ENCODE measurements at regions not wholly inside any gene's neighbourhood (a gene's known extent, or its start where the extent isn't known, plus 50 kb on each side); places are given as distances from the start of the nearest gene placed in this dataset.
"Not testable (repeated sequence)": the region's sequence is repeated elsewhere in the genome, so short reads cannot be mapped to it uniquely, and the experiment has no call there.

- not testable (repeated sequence) for DNase-seq
These were observed 83.0 kb downstream of the POTEC start for GRCh38 chr18:14460364-14460763.

GRCh38 chr18:14459826-14460225 lies 83.6 kb downstream of the POTEC start:
- not testable (repeated sequence) for DNase-seq

GRCh38 chr18:14458009-14458945 lies 85.1 kb downstream of the POTEC start:
- DNase-seq, result peak; percentile 15

- peak; percentile 48 for DNase-seq
These were observed 92.8 kb downstream of the POTEC start for GRCh38 chr18:14450637-14451009.

- DNase-seq, result peak; percentile 57
These were observed 93.3 kb downstream of the POTEC start for GRCh38 chr18:14449995-14450636.

GRCh38 chr18:14449062-14449461 lies 94.3 kb downstream of the POTEC start:
- DNase-seq, result not testable (repeated sequence)

- DNase-seq, result not testable (repeated sequence)
These were observed 95.7 kb downstream of the POTEC start for GRCh38 chr18:14447715-14448114.

- not testable (repeated sequence) for DNase-seq
These were observed 107.9 kb downstream of the POTEC start for GRCh38 chr18:14435460-14435859.

GRCh38 chr18:14432371-14432770 lies 111.0 kb downstream of the POTEC start:
- DNase-seq, result not testable (repeated sequence)

GRCh38 chr18:14431031-14431521 lies 112.3 kb downstream of the POTEC start:
- DNase-seq, result peak; percentile 82

GRCh38 chr18:14415806-14416205 lies 127.6 kb downstream of the POTEC start:
- peak; percentile 21 for DNase-seq

GRCh38 chr18:14415399-14415798 lies 128.0 kb downstream of the POTEC start:
- not testable (repeated sequence) for DNase-seq

GRCh38 chr18:14395533-14395932 lies 147.9 kb downstream of the POTEC start:
- peak; percentile 2 for DNase-seq

GRCh38 chr18:14393563-14394103 lies 149.8 kb downstream of the POTEC start:
- DNase-seq, result not testable (repeated sequence)

- DNase-seq, result not testable (repeated sequence)
These were observed 150.8 kb downstream of the POTEC start for GRCh38 chr18:14392604-14393003.

GRCh38 chr18:14384961-14385360 lies 158.4 kb downstream of the POTEC start:
- DNase-seq, result not testable (repeated sequence)

GRCh38 chr18:14382666-14383065 lies 160.7 kb downstream of the POTEC start:
- DNase-seq, result not testable (repeated sequence)

GRCh38 chr18:14379489-14379888 lies 163.9 kb downstream of the POTEC start:
- DNase-seq, result not testable (repeated sequence)

GRCh38 chr18:14378376-14378775 lies 165.0 kb downstream of the POTEC start:
- not testable (repeated sequence) for DNase-seq

GRCh38 chr18:14361346-14361745 lies 182.1 kb downstream of the POTEC start:
- not testable (repeated sequence) for DNase-seq

GRCh38 chr18:14357553-14358297 lies 185.7 kb downstream of the POTEC start:
- DNase-seq, result not testable (repeated sequence)

- DNase-seq, result not testable (repeated sequence)
These were observed 201.2 kb downstream of the POTEC start for GRCh38 chr18:14342170-14342569.

GRCh38 chr18:14336017-14336416 lies 203.8 kb upstream of the ZNF519 start:
- DNase-seq, result not testable (repeated sequence)
